Retina (tissue), 1 donor: ENCODE measurements at regions not wholly inside any gene's neighbourhood (a gene's known extent, or its start where the extent isn't known, plus 50 kb on each side); places are given as distances from the start of the nearest gene placed in this dataset.
"Not testable (repeated sequence)": the region's sequence is repeated elsewhere in the genome, so short reads cannot be mapped to it uniquely, and the experiment has no call there.

Experiments
- DNase-seq: peaks from one replicate; pipeline ENCODE4 v3.0.0-alpha.2; 2016

GRCh38 chr5:123721675-123722276, 209.8 kb downstream of the CSNK1G3 start:
- DNase-seq = no peak

- DNase-seq = no peak
Measured at GRCh38 chr5:123720955-123721354, 209.0 kb downstream of the CSNK1G3 start.

GRCh38 chr5:123720339-123720738, 208.4 kb downstream of the CSNK1G3 start:
- no peak for DNase-seq

- DNase-seq = no peak
Measured at GRCh38 chr5:123719004-123719403, 207.0 kb downstream of the CSNK1G3 start.

- no peak for DNase-seq
Measured at GRCh38 chr5:123718238-123718637, 206.3 kb downstream of the CSNK1G3 start.

DNA sequence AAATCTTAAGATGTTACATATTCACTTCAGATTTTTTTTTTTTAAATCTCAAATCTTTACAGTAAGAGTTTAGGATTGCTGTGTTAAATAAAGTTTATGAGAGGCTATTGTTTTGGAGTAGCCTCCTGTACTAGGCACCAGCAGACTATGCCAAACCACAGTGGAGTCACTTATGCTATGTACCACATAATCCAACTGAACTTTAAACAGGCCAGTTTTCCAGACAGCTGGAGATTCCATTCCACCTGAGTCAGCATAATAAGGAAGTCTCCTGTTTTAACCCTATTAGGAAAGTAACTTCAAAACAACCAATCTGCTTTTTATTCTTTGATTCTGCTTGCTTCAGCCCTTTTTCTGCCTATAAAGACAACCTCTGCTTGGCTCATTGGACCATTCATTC, 205.2 kb downstream of the CSNK1G3 start:
- no peak for DNase-seq

- DNase-seq = no peak
Measured at GRCh38 chr5:123710031-123710430, 198.1 kb downstream of the CSNK1G3 start.

DNA sequence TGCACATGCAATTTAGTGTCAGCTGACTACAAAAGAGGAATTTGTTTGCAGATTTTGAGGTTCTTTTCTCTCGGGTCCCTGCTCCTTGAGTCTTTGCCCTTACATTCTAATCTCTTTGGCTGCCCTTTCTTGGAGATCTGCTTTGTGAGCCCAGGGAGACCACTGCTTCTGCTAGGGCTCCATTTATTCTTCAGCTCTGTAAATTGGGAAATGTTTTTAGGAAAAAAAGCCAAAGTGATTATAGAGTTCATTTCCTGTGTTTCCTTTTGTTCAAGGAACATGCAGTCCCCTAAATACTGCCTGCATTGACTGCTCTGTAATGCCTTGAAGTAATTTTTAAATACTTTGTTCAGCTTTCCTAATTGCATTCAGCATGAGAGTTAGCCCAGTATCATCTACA, 197.4 kb downstream of the CSNK1G3 start:
- DNase-seq = no peak

DNA sequence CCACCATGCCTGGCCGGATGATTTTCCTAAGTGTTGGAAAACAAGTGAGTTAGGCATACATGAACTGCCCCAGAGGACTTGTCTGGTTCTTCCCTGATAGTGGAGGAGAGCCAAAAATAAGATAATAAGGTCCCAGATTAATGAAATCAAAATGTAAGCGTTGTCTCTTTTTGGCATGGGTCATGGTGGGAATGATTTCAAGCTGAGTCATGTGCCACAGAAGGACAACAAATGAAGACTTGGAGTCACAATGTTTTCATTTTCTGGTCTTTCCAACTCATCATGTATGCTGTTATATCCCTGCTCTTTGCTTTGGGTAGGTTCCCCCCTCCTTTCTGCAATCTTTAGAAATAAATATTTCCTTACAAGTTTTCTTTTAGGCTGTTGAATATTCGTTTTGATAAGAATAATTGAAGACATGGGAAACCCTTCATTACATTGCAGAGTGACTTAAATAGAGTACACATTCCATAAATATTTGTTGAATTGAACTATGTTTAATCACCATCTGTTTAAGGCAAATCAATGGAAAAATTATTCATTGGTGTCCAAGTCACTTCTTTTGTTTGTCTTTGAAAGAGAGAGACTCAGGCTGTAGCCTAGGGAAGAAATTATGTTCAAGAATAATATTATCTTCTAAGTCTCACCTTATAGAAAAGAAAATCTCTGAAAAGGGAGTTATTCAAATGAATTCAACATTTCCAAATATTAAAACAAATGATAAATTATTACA, 196.3 kb downstream of the CSNK1G3 start:
- DNase-seq = no peak

DNA sequence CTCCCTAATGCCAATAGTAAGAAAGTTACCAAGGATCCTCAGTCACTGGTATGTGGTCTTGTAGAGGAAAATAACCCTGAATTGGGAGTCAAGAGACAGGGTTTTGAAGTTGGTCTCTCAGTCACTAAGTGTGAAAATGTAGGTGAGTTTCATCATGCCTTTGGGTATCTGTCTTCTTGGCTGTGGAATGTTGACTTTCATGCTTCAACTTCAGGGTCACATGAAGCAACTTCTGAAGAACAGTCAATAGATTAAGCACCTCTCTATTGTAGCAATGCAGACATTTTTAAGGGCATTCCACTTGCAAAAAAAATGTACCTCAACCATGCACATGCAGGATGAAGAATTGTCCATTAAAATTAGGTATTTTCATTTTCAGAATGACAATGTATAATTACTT, 194.6 kb downstream of the CSNK1G3 start:
- DNase-seq = no peak

DNA sequence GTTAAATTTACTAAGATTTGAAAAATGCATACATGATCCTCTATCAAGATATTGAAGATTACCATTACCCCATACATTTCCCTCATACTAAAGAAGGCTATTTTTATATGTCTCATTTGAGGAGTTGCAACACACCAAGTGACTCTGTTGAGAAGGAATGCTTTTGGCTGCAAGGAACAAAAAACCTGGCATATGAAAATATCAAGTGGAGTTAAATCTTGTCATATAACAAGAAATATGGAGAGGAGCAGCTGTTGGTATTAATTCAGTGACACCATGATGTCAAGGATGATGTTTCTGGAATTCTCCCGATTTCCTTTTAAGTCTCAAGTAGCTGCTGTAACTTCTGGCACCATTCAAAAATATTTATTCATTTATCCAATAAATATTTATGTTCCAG, 193.8 kb downstream of the CSNK1G3 start:
- no peak for DNase-seq

GRCh38 chr5:123701511-123702200, 189.7 kb downstream of the CSNK1G3 start:
- DNase-seq = no peak

DNA sequence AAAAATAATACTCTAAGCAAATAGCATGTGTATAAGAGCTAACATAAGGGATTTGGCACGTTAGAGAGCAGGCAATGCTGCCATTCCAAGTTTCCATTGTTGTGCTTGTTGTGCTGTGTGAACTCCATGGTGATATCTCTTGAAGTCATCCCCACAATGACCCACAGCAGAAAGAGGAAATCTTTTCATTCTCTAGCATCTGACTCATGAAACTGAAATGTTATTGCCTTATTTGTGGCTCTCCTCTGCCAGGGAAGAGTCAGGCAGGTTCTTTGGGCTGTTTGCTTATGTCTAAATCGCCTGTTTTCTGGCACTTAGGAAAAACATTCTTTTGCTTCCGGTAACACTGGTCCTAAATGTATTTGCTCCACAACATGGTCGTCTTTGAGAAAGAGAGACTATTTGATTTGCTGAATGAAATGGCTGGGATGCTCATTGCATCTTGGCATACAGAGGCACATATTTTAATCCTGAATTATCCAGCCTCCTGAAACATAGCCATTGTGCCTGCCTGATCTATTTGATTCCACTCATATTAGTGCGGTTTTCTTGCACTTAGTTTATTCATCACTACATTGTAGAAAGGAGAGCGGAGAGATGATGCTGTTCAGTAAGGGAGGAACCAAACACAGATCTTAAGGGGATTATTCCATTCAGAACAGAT, 188.8 kb downstream of the CSNK1G3 start:
- DNase-seq = no peak

DNA sequence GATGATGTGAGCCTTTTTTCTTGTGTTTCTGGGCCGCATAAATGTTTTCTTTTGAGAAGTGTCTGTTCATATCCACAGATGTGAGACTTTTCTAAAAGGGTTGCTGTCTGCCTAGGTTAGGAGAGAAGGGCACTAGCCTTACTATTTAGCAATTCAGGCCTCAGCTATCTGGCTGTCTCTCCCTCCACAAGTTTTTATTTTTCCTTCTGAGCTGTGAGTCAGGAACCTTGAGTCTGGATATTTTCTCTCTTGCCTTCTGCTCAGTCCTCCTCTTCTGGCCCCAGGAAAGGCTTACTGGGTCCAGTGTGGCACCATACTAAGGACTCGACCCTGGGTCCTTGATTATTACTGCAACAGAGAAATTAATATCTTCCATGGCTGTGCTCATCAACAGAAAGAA, 187.6 kb downstream of the CSNK1G3 start:
- no peak for DNase-seq

- DNase-seq = not testable (repeated sequence)
Measured at GRCh38 chr5:123698937-123699336, 187.0 kb downstream of the CSNK1G3 start.

DNA sequence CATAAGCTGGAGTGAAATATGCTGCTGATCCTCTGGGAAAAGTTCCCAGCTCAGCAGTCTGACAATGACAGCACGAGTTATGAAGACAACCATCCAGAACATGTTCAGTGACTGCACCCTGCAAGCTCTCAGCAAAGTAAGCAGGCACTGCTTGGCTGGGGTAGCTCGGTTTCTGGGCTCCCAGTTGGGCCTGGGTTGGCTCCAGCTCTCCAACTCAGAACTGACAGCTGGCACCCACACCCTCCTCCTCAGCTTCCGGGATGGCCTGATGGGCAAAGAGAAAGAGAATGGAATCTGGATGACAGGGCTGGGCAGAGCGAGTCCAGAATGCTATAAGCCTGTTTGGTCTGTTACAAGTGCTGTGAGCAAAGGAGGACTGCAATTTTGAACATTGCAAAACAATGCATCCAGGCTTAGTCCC, 185.0 kb downstream of the CSNK1G3 start:
- peak; percentile 56 for DNase-seq

- DNase-seq = no peak
Measured at GRCh38 chr5:123690821-123691220, 178.8 kb downstream of the CSNK1G3 start.

DNA sequence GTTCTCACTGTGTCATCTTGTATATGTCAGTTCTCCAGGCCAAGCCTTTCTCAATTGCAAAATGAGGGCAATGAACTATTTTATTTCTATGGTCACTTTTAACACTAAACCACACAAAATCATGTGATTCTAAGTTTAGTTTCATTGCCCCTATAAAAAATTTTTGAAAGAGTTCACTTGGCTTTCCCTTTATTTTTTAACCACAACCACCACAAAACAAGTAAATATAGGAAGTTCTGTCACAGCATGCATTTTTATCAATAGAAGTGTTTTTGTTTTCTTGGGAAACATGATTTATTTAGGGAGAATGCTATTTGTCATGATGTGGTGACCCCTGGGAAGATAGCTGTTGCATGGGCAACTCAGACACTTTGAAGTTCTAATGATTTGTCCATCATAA, 169.1 kb downstream of the CSNK1G3 start:
- DNase-seq = no peak

DNA sequence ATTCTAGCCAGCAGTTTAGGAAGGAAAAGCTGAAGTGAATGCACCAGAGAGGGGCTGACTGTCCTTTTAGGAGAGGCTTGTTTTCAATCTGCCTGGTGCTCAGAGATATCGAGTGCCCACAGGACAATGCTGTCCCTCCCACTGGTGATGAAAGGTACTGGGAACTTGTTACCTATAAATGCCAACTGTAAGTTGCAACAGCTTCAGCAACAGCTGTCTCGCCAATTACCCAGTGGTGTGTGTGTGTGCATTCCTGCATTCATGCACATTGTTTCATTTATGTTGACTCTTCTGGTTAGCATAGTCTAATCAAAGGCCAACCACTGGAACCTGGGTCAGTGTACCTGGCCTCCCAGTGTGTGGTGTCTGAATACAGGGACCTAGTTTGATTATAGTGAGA, 161.1 kb downstream of the CSNK1G3 start:
- DNase-seq = peak; percentile 34

DNA sequence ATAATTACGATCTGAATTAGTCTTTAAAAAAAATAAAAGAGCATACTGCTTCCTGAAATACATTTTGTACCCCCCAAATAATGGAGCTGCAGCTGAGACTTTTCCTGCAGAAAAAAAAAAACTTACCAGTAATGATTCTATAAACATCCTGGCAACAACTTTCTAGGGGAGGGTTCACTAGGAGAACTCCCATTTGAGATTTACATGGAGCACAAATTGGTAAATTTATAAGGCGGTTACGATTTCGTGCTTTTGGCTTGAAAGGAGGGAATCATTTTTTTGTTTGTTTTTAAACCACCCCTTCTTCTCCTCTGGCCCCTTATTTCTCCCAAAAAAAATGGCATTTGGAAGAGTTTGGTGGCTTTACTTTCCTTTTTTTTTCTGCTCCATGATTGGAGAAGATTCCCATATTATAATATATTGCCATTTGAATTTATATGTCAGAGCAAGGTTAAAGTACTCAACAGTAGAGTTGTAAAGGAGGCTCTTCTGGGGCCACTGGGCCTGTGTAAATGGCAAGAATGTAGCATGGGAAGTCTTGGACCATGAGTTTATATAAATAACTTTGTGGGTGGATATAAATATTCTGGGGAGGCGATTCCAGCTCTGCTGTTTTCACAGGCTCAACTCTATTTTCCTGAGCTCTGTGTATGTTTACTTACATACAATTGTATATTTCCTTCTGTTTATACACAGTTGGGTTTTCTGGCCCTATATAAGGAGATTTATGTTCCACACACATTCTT, 159.9 kb downstream of the CSNK1G3 start:
- peak; percentile 9 for DNase-seq

DNA sequence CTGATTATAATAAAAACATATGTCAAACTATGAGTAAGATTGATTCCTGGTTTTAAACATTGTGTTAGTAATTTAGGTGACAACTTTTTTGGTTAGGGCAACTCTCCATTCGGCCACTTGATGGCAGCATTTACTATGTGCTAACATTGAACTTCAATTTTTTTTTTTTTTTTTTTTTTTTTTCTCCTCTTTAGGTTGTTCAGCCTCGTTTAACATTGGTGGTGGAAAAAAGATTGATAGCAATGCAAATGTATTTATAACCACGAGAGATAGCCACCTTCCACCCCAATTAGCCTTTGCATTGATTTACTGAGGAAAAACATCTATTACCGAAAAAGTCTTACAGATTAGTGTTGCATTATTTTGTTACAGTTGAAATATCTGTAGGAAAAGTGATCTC, 159.1 kb downstream of the CSNK1G3 start:
- DNase-seq = peak; percentile 85
